ENCODE measurements at regions not wholly inside any gene's neighbourhood (a gene's known extent, or its start where the extent isn't known, plus 50 kb on each side); places are given as distances from the start of the nearest gene placed in this dataset.
"Not testable (repeated sequence)": the region's sequence is repeated elsewhere in the genome, so short reads cannot be mapped to it uniquely, and the experiment has no call there.

GRCh38 chrX:128780934-128781333 lies 728.7 kb upstream of the ACTRT1 start:
- no peak for DNase-seq (ENCODE audit: low read depth in 2 of 2)

- DNase-seq (ENCODE audit: low read depth in 2 of 2) = no peak
Measured at GRCh38 chrX:128769495-128769894, 717.3 kb upstream of the ACTRT1 start.

- DNase-seq (ENCODE audit: low read depth in 2 of 2) = no peak
Measured at GRCh38 chrX:128759745-128760144, 707.5 kb upstream of the ACTRT1 start.

- DNase-seq (ENCODE audit: low read depth in 2 of 2) = no peak
Measured at GRCh38 chrX:128759177-128759576, 707.0 kb upstream of the ACTRT1 start.

GRCh38 chrX:128754130-128754529 lies 701.9 kb upstream of the ACTRT1 start:
- DNase-seq (ENCODE audit: low read depth in 2 of 2) = no peak

GRCh38 chrX:128739539-128739938 lies 687.3 kb upstream of the ACTRT1 start:
- no peak for DNase-seq (ENCODE audit: low read depth in 2 of 2)

- no peak for DNase-seq (ENCODE audit: low read depth in 2 of 2)
Measured at GRCh38 chrX:128728943-128729342, 676.7 kb upstream of the ACTRT1 start.

- no peak for DNase-seq (ENCODE audit: low read depth in 2 of 2)
Measured at GRCh38 chrX:128717635-128718578, 665.7 kb upstream of the ACTRT1 start.

- DNase-seq (ENCODE audit: low read depth in 2 of 2) = no peak
Measured at GRCh38 chrX:128714425-128714824, 662.2 kb upstream of the ACTRT1 start.

- no peak for DNase-seq (ENCODE audit: low read depth in 2 of 2)
Measured at GRCh38 chrX:128699716-128700285, 647.6 kb upstream of the ACTRT1 start.

GRCh38 chrX:128698573-128699181 lies 646.5 kb upstream of the ACTRT1 start:
- no peak for DNase-seq (ENCODE audit: low read depth in 2 of 2)

- DNase-seq (ENCODE audit: low read depth in 2 of 2) = no peak
Measured at GRCh38 chrX:128691872-128692271, 639.7 kb upstream of the ACTRT1 start.

- no peak for DNase-seq (ENCODE audit: low read depth in 2 of 2)
Measured at GRCh38 chrX:128685387-128685786, 633.2 kb upstream of the ACTRT1 start.

- DNase-seq (ENCODE audit: low read depth in 2 of 2) = no peak
Measured at GRCh38 chrX:128676651-128677050, 624.4 kb upstream of the ACTRT1 start.

GRCh38 chrX:128674326-128675086 lies 622.3 kb upstream of the ACTRT1 start:
- DNase-seq (ENCODE audit: low read depth in 2 of 2) = not testable (repeated sequence)

- no peak for DNase-seq (ENCODE audit: low read depth in 2 of 2)
Measured at GRCh38 chrX:128664211-128664610, 612.0 kb upstream of the ACTRT1 start.

GRCh38 chrX:128653524-128654060 lies 601.4 kb upstream of the ACTRT1 start:
- DNase-seq (ENCODE audit: low read depth in 2 of 2) = no peak

GRCh38 chrX:128650326-128650725 lies 598.1 kb upstream of the ACTRT1 start:
- no peak for DNase-seq (ENCODE audit: low read depth in 2 of 2)

- no peak for DNase-seq (ENCODE audit: low read depth in 2 of 2)
Measured at GRCh38 chrX:128634754-128635153, 582.6 kb upstream of the ACTRT1 start.

GRCh38 chrX:128623361-128623760 lies 571.2 kb upstream of the ACTRT1 start:
- DNase-seq (ENCODE audit: low read depth in 2 of 2) = no peak

- DNase-seq (ENCODE audit: low read depth in 2 of 2) = no peak
Measured at GRCh38 chrX:128622296-128622695, 570.1 kb upstream of the ACTRT1 start.

- no peak for DNase-seq (ENCODE audit: low read depth in 2 of 2)
Measured at GRCh38 chrX:128619490-128619889, 567.3 kb upstream of the ACTRT1 start.
